ENCODE measurements at regions not wholly inside any gene's neighbourhood (a gene's known extent, or its start where the extent isn't known, plus 50 kb on each side); places are given as distances from the start of the nearest gene placed in this dataset.

DNA sequence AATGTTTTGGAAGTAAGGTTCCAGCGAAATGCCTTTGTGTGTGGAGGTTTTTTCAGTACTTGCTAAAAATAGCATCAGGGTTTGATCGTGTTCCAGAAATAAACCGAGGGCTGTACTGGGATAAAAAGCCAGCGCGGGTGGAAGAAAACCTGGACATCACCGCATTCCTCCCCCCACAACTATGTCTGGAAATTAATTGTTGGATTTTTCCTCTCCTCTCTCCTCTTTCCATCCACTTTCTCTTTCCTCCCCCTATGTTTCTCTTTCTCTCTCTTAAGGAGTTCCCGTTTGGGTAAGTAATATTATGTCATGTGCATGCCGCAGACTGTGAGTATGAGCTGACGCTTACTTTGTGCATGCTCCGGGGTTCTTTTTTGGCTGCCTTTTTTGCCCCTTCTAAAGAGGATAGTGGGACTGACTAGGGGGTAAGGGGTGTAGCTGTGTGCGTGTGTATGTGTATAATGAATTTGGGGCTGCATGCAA, 104.2 kb upstream of the HSD17B12 start:
- no peak for DNase-seq

DNA sequence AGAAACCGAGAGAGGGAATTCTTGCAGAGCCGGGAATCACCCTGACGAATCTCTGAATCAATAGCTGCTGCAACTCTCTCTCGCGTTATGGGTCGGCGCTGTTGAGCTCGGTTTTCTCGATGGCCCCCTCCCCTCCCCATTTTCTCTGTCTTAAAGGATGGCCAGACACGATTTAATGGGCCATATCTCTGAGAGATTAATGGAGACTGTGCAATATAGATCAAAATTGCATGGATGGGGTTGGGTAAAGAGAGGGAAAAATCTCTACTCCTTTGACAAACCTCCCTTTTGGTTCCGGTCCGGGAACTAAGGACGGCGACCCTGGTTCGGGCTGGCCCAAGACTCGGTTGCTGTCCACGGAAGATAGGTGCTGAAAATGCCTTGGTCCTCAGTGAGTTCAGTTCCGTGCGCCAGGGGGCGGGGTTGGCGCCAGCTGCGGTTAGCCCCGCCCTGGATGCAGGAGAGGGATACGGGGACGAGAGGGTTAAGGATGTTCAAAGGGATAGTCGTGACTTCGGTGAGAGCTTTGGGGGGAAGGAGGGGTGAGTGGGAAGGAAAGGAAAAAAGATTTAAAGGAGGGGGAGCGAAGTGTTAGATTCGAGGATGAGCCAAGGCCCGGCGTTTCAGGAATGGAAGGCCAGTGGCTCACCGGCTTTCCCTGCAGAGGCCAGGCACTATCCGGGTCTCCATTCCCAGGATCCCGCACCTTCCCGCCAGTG, 103.6 kb upstream of the HSD17B12 start:
- DNase-seq: peak; percentile 68

DNA sequence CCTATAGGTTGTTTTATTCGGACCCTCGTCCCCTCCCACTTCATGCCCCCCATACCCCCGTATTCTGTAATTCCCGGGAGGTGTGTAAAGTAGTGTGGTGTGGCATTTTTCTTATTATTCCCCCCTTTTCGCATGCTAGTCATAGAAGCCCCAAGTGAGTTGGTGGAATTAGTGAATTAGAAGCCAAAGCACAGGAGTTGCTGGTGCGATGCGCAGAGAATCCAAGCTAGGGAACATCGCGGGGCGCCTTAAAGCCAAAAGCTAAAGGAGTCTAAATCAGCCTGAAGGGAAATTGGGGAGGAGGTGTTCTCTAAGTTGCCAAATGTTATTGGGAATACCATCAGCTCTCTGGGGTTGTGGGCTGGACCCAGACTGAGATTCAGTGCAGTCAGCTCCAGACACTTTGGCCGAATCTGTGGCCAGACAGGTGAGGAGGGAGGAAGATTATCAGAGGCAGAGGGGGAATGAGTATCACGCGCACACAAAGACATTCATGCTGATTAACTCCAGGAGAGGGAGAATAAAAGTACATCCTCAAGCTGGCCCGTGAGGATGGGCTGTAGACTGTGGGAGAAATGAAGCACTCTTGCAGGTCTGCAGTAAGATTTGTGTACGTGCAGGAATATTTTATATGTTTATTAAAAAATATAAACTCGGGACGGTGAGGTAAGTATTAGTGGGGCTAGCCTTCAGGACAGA, 102.8 kb upstream of the HSD17B12 start:
- no peak for DNase-seq

DNA sequence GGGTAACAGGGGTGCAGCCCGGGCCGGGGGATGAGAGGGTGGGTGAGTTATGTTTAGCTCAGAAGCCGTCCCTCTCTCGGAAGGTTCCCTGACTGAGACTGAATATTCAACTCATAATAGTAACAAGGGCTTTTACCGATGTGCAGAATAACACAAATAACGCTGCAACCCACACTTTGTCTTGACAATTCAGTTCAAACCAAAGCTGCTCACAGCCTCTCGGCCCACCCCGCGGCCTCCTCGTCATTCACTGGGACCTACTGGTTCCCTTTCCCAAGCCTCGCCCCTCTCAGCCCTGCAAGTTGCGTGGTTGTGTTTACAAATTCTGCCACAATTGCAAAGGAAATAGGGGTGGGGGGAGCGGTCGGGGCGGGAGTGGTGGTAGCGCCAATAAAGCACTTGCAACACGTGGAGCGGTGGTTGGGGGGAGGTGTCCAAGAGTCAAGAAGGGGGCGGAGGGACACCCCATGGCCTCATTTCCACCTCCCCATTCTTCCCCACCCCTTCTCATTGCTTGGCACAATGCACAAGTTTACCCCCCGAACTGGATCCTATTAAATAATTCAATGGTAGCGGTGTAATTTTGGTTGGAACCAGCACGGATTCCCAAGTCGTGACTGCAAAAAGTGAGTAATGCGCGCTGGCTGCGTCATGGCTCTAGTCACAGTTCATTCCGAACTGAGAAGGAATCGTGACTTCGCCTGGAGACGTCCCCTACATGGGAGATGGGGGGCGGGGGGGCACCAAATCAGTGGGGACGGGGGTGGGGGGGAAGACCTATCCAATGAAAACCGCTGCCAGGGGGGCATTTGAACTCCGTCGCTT, 102.0 kb upstream of the HSD17B12 start:
- DNase-seq: peak; percentile 42

DNA sequence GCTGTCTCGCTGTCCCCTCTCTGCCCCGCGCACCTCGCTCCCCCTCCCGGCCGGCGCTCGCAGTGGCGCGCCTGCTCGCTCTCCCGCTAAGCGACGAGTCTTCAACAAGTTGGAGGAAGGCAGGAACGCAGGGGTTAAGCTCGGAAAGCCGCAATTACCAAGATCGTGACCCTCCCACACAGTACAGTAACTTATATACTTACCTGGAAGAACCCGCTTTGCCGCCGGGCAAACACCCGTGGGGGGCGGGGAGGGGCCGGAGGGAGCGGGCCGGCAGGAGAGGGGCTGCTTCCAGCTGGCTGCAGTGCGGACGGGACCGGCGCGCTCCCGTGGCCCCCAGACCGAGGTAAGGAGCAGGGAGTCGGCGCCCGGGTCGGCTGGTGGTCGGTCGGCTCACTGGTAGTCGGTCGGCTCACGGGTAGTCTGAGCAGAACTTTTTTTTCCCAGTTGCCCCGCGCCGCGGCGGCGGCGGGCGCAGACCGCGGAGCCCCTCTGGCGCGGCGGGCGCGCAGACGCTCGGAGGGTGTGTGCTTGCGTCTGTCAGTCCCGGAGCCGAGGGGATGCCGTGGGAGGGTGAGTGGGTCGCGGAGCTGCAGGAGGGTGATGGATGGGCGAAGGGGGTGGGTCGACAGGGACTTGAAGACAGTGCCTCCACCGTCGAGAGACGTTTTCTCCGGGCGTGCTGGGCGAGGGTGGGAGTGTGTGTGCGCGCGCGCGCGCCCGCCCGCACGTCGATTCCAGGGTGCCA, 101.2 kb upstream of the HSD17B12 start:
- DNase-seq: peak; percentile 63

DNA sequence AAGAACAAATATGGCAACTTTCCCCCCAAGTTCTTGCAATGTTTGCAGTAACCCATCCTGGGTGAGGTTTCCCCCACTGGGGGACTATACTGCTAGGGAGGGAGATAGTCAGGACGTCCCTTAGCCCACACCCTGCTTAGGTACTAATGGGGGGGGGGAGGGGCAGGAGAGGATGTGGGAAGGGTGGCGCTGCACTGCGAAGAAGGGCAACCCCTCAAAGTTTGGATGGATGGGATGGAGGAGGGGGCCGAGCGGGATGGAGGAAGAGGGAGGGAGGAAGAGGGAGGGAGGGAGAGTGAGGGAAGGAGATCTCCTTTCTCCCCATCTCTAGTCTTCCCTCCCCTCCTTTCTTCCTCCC, 100.6 kb upstream of the HSD17B12 start:
- DNase-seq: no peak

DNA sequence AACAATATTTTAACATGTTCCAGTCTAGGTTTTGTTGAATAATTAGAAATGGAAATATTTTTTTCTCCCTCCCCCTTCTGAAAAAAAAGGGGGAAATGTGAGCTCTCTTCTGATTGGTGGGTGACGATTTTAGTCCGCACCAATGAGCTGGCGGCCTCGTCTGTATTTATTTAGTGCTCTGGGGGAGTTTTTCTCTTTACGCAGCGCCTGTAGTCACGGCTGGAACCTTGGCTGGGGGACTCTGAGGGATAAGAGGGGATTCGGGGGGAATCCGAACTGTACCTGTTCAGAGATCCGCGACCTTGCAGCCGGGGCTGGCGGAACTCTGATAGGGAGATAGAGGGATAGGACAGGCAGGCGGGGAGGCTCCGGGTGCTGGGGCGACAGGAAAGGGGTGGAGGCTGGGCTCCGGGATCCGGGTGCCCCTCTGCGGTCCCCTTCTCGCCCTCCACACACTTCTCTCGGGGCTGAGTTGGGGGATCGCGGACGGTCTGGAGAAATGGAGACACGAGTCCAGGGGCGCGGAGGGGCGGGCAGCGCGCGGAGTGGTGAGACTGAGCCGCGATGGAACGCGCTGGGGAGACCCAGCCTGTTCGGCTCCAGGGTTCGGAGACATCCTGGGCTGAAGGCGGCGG, 99.7 kb upstream of the HSD17B12 start:
- DNase-seq: no peak

DNA sequence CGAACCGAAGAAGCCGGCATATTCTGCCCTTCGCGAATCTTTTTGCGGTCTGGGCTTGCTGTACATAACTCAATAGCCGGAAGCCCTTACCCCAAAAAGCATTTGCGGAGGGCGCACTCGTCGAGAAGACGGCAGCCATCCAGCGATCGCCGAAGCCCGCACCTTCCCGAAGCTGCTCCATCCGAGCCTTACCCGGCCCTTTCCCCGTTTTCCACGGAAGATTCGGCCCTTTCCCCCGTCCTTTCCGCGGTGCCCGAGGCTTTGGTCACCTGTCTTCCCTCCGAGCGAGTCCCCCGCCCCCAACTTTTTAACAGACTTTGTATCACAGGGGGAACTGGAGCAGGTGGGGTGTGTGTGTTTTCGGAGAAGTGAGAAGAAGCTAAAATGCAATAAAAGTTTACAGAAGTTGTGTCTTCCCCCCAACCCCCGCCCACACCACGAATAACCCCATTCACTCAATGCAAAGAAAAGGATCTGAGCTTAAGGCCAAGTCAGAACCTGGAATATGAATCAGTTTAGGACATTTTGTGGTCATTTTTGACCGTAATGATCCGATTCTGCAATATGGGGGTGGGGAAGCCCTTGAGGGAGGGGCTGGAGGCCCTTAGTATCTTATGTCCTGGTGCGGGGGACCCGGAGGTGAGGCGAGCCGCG, 99.0 kb upstream of the HSD17B12 start:
- no peak for DNase-seq

DNA sequence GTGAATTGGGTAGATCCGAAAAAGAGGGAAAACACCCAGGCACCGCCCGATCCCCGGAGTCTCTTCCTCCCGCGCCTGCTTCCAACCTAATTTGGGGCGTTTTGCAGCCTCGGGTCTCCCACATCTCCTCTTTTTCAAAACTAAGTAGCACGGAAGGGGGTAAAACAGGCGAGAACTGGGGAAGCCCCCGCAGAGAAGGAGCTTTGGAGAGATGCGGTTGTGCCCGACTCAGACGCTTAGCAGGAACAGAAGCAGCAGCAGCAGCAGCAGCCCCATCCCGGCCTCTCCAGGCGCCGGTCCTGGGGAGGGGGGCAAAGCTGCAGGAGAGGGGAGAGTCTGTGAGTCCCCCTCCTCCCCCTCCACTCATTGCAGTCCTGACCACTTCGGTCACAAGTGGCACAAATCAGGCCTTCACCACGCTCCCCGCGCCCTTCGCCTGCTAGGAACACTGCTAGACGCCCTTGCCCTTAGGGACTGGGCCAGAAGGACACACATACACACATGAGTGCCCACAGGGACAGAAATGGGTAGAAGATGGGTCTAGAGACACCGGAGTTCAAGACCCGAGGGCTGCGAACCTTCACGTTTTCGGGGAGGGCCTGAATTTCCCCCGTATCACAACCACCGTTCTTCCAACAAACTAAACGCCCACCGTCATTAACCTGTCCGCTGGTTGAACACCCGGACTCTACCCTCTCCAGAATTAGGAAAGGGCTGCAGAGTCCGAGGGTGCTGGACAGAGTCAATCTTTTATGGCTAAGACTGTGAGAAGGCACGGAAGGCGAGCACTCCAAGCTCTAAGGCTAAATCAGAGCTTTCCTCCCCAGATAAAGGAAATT, 98.3 kb upstream of the HSD17B12 start:
- DNase-seq: no peak

DNA sequence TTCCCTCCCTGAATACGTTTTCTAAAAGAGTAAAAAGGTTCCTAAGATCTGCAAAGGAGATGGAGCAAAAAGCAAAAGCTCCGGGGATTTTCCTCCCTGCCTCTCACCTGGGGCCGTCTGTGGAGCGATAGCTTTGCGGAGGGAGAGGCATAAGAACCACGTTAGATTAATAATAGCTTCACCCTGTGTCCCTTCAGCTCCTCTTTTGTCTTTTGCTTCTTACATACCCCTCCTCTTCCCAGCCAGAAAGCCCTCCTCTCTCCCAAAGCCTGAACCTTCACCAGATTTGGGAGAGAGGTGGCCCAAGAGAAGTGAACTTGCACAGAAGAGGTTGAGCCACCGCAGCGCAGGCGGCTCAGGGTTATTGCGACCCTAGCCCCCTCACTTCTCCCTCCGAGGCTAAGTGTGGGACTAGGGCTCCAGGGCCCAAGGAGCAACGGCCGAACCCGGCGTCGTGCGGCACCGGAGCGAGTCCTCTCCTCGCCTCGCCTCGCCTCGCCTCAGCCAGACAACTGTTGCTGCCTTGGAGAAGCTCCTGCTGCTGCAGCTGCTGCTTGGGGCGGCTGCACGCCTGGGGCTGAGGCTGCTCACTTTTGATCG, 97.6 kb upstream of the HSD17B12 start:
- DNase-seq: no peak

DNA sequence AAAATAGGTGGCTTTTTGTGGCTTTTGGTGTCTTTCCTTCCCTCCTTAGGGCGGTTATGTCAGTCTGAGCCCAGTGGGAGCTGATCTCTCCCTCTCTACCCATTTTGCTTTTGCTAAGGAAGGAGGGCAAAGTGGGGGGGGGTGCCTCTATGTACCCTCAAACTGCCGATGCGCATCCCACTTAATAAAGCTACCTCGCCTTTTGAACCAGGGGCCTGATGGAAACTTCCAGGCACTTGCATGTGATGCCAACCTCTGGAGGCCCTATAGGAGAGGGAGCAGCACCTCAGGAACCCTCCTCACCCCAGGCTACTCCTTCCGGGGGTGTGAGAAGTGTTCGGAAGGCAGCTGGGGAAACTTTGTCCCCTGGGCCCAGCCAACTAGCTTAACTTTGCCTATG, 97.0 kb upstream of the HSD17B12 start:
- DNase-seq: no peak

DNA sequence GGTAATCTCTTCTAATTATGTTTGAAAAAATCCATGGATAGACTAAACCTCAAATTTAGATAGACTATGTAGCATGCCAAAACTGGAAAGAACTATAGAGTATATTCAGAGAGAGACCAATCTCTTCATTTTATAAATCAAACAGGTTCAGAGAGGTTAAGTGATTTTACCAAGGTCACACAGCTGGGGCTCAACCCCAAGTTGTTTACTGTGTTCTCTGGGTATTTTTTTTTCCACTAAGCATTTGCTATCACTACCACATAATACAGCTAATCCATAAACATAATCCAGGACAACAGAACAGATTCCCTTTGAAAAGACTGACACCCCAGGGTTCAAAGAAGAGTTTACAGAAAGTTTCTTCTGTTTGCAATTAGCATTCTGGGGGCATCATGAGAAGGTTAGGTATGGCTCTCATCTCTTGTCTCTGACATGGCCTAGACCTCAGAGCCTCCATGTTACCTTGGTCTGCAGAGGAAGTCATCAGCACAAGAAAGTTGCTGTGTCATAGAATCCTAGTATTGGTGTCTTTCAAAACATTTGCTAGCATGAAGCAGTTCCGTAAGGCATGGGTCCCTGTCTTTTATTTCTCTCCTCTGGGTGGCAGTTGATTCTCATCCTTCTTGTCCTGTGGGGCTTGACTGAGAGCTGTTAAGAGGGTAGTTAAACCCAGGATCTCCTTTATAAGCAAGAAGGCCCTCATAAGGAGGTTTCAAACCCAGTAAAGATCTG, 94.5 kb upstream of the HSD17B12 start:
- no peak for DNase-seq

DNA sequence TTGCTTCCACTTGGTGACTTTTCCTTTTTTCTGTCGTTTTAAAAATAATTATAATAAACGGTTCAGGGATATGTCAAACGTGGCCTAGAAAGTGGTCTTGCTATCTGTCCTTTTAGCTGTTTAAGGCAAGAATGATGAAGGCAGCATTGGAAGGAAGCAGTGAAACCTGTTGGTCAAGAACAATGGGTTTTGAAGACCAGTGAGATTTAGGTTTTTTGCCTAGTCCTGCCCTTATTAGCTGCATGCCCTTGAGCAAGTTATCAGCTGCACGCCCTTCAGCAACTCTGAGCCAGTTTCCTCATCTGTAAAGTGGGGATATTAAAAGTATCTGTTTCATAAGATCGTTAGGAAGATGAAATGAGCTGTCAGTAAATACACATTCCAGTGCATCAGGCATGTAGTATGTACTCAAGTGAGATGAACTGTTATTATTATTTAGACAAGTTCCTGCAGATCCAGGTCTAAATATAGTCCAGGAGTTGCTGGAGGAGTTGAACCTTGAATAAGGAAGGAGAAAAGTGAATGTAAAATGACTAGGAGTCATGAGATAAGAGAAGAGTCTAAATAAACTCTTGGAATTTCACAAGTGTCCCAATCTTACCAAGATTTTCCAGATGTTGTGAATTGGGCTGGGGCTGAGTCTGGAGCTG, 90.8 kb upstream of the HSD17B12 start:
- no peak for DNase-seq

DNA sequence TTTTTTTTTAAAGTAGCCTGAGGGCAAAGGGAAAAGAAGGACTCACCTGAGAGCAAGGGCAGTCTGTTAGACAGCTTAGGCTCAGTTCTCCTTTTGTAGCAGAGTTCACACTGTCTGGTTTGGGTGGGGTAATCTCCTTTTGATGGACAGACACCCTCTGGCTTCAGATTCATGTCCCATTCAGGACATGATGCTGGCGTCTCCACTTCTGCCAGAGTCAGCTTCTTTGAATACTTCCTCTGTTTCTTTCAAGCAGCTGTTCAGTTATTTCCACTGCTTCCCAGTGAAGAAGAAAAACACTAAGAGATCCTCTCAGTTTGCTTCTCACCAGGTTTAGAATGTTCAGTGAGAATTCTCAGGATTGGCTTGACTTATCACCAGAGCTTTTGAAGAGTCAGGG, 79.0 kb upstream of the HSD17B12 start:
- DNase-seq: no peak

DNA sequence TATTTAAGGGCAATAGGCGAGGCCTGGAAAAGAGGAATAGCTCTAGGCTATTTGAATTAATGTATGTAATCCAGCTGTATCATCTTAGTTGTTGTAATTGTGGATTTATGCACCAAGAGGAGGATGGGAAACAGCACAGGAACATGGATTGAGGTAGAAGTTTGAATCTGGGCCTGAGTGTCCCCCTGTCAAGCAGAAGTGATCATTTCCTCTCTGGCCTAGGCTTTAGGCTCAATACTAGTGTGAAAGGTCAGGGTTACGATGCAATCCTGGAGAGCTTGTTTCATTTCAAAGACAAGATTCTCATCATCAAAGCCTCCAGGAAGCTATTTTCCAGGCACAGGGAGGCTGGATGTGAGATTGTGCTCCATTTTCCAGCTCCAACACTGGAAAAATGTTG, 77.9 kb upstream of the HSD17B12 start:
- DNase-seq: no peak

DNA sequence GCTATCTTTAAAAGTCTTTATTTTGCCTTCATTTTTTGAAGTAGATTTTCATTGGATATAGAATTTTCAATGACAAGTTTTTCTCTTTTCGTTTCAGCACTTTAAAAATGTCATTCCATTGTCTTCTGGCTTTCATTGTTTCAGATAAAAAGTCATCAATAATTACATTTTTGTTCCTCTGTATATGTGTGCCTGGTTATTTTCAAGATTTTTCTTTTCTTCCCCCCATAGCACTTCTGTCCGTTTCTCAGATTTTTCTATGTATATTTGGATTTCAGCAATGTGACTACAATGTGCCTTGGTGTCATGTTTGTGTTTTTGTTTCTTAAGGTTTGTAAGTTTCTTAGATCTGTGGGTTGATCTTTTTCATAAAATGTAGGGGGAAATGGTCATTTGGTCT, 66.3 kb upstream of the HSD17B12 start:
- no peak for DNase-seq

DNA sequence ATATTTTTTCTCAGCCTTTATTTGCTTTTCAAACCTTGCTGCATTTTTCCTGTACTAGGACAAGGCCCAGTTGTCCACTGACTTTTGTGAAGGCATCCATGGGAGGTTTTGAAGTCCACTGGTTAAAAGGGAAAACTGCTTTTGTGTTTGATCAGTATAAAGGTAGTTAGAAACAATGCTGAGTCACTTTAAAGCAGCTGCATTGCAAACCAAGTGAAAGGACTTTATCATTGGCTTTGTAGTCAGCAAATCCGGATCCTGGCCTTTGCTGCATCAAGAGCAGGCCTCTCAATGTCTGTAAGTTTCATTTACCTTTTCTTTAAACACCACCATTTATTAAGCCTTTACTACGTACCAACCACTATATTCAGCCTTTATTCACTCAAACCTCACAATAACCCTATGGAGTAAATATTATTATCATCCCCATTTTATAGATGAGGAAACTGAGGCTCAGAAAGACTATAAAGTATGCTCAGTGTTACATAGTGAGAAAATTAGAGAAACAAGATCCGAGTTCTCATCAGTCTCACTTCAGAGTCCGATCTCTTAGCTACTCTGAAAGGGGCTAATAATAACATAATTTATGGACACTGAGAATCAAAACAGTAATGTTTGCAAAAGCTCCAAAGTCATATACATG, 60.6 kb upstream of the HSD17B12 start:
- DNase-seq: no peak

DNA sequence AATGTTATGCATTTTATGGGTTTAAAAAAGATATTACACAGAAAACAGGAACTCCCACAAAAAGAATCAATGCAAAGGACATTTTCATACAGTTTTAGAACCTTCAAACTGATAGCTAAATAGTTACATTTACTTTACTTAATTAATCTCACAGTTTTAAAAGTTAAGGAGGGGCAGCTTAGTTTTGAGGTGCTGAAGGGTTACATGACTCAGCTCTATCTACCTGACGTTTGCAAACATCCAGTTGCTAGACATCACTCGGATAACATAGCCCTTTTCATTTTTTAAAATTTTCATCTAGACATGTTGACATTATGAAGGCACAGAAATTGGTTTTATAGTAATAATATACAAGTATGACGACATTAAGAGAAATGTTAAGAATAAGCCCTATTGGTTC, 53.7 kb upstream of the HSD17B12 start:
- no peak for DNase-seq

Measured in dermis blood vessel endothelial cell (primary cell).